Stimulated activated CD8-positive, alpha-beta memory T cell treated with anti-CD3 and anti-CD28 coated beads, Interleukin-15, amount 100 ng/mL, for 4 hours (primary cell): ENCODE measurements at regions not wholly inside any gene's neighbourhood (a gene's known extent, or its start where the extent isn't known, plus 50 kb on each side); places are given as distances from the start of the nearest gene placed in this dataset.

ENCODE experiments used
- DNase-seq, 2 donors: peaks; one replicate each; pipeline ENCODE4 v3.0.0-alpha.2; 2020; ENCODE audit warnings: low read depth in 2 of 2

DNA sequence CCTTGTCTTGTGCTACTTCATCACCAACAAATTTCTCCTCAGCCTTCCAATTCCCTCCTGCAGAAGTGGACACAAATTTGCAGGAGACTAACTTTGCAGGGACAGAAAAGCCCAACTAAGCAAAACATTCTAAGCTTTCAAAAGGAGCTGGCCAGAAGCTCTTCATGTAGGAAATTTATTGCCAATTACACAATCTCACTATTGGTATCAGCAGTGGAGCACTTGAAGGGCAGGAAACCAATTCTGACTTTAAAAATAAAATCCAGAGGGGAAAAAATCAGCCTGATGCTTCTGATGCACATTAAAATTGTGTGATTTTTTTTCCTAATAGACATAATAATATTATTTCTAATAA lies 193.3 kb downstream of the LY86 start:
- no peak for DNase-seq

DNA sequence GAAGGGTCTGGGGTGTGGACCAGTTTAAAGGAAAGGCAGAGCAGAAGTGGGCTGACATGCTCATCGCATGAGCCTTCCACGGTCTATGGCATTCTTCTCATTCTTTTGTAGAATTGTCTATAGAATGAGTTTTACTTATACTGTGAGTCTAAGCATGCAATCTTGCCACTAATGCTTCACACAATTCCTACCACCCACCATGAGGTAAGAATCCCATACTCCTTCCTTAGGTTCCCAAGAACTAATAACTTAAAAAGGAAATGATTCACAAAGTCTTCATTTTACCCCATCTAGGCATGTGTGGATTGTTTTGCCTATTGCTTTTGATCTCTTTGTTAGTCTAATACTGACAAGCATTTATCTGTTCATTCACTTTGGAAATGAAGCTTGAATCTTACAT lies 195.2 kb downstream of the LY86 start:
- DNase-seq, result no peak

DNA sequence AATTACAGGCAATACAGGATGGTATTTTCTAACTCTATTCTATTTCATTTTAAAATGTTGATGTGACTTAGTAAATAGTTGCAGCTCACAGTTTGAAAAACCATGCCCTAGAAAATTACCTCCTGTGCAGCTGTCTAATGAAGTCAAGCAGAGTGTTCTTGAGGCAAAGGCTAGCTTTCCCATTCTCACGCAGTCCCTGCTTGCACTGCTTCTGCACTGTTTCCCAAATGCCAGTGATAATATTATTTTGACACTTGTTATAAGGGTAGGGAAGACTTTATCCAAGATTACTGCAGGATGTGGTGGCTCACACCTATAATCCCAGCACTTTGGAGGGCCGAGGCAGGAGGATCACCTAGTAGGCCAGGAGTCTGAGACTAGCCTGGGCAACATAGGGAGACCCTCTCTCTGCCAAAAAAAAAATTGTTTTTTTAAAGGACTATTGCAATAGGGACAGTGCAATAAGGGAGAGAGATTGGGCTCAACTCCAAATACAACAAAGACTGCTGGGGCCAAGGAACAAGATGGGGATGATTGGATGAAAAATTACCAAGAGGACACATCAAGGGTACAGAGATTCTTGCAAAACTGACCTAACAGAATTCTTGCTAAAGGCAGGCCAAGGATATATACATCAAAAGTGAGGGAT lies 196.1 kb downstream of the LY86 start:
- no peak for DNase-seq

DNA sequence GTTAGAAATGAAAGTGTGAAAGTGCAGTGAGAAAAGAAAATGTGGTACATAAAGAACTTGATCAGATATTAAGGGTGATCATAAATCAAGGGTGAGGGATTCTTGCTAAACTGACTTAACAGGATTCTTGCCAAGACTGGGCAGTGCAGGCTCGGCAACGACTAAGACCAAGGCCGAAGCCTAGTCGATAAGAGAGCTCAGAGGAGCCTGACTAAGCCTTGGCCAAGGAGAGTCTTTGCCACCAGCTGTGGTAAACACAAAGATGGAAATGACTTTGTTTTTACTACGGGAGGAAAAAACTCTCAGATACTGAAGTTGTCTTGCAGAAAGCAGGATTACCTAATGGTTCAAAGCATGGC lies 196.6 kb downstream of the LY86 start:
- no peak for DNase-seq

DNA sequence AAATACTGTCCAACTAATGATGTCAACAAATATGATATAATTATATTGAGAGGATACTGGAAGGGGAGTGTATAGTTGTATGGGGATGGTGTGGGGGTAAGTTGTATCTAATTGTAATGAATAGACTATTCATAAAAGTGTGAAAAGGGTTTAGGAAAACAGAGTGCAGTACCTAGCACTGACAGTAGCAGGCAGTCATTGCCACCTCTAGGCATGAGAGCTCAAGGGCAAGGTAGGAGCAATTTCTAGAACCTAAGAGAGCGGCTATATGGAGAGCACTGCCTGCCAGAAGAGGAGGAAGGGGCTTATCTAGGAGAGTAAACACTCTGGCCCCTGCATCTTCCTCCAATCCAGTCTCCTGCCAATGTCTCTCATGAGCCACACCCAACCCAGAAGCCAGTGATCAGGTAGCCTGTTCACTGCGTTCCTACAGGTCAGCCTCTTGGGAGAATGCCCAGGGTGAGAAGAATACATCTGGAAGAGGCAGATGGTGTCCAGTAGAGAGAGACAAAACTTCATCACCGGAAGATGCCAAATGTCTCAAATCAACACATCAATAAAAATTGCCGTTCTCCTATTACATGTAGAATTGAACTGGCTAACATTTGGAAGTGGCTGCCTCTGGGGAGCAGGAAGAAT lies 200.0 kb downstream of the LY86 start:
- DNase-seq, result no peak

DNA sequence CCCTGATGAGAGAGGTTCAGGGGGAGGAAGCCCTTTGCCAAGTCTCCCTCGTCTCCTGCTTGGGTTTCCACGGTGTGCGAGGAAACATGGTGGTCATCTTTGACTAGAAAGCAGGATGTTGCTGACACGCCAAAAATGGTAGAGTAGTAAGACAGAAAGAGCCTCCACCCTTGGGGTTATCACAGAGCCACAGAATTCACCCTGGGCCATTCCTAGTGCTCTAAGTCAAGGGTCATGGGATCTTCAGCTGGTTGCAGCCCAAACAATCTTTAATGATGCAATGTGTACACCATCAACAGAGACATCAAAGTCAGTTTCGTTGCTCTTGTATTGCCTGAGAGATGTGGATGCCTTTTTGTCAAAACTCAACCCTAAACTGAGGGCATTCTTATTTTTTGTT lies 201.9 kb downstream of the LY86 start:
- no peak for DNase-seq

DNA sequence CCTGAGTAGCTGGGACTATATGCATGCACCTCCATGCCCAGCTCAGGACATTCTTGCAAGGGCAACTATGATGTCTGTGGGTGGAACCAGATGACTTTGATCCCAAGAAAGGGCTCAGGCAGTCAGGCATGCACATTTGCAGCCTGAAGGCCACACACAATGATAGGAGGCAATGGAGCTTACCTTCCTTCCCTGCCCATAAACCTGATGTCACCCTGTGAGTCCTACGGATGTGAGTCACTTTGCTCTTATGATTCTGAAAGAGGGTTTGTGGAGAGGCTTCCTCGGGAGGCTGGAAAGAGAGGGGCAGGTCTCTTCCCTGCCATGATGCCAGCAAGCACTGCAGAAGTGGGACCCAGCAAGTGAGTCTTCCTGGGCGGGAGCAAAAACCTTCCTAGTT lies 202.4 kb downstream of the LY86 start:
- DNase-seq, result no peak

DNA sequence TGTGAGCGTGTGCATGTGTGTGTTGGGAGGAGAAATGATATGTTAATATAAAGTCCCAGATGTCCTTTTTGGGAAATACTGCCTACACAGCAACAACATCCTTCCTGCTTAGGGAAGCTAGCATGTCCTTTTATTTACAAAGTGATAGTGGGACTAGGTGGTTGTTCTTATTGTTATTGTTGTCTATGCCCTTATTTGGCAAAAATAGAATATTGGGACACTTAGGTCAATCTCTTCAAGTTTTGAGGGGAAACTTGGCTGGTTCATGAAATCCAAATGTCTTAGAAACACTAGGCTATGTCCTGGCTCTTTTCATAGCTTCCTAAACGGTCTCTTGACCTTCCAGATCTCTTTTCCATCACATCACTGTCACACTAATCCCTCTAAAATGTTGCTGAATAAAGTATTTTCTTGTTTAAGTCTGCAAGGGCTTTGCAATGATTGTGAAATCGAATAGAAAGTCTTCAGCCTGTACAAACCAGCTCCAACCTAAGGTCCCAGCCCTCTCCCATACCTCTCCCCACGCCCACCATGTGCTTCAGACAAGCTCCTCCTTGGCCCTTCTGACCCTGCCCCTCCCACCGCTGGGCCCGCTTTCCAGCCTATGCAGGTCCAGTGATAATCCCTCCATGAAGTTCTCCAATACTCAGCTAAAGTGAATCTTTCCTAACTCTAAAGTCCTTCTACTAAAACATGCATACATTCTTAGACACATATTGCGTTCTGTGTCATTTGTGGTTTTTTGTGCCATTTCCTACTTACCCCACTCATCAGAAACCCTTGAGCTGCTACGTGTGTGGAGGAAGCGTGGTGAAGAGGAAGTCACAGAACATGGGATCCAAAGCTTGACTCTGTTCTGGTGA lies 205.1 kb downstream of the LY86 start:
- no peak for DNase-seq

DNA sequence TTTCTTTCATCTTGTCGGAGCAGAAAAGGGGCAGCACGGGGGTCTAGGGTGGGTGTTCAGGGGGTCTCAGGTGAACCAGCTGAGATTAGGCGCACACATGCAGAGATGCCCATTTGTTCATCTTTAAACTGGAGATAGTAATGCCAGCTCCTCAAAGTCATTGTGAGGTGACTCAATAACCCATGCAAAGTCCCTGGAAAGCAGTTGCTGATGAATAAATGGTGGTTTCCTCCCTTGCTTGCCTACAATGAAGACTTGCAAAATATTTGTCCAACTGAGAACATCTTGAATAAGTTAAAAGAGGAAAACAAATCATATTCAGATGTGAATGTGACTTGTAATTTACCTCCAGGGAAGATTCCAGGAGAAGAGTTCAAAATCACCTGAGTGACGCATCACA lies 206.9 kb downstream of the LY86 start:
- DNase-seq, result no peak

DNA sequence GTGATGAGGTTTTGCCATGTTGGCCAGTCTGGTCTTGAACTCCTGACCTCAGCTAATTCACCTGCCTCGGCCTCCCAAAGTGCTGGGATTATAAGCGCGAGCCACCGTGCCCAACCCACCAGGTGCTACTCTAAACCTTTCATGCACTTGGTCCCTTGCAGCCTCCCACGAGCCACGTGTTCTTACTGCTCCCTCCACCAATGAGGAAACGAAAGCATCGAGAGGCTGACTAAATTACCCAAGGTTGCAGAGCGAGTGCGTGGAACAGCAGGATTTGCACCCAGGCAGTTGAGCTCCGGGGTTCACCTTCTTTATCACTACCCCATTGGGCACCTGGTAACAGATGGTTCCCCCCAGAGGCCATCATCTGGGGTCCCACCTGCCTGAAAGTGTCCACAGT lies 208.3 kb downstream of the LY86 start:
- no peak for DNase-seq

DNA sequence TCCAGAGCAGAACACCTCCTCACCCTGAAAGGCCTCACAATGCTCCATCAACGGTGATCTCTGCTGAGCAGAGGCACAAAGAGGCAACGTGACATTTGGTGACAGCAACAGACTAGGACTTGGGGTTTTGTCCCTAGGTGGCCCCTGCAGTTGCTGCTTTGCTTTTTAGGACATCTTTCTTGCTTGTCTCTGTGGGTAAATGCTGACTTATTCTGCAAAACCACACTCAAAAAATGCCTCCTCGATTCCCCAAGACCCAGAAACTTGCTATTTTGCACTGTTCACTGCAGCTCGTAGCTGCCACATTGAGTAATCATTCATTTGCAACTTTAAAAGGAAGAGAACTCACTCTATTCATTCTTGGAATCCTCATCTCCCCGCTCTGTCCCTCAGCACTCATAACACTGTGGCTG lies 209.9 kb downstream of the LY86 start:
- no peak for DNase-seq

DNA sequence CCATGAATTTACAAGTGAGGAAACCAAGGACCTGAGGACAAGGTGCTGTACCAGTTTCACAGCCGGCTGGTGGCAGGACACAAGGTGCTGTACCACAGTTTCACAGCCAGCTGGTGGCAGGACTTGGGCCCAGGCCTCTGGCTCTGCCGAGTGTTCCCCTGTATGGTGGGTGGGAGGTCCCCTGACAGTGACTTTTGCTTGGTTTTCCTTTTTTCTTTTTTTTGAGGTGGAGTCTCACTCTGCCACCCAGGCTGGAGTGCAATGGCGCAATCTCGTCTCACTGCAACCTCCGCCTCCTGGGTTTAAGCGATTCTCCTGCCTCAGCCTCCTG lies 212.4 kb downstream of the LY86 start:
- DNase-seq, result no peak

DNA sequence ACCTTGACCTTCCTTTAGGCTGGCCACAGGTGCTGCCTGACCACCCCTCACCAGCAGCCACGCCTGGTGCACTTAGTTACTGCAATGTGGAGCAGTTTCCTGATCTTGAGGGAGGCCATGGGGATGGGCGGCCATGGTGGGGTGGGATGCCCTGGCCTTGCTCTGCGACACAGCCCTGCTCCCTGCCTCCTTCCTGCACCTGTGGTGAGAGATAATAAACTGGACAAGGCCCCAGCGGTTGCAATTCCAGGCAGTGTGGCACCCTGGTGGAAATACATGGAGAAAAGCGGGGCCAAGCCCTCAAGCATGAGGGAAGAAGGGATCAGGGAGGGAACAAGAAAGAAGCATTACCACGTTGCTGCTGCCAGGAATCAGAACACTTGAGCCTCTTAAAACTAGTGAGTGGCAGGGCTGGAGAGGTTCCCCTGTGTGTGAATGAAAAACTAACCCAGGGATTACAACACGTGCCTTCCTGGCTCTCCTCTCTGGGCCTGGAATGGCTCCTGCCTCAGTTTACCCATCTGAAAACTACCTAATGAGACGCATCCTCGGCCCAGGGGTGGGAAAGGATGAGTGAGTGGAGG lies 213.2 kb downstream of the LY86 start:
- no peak for DNase-seq

DNA sequence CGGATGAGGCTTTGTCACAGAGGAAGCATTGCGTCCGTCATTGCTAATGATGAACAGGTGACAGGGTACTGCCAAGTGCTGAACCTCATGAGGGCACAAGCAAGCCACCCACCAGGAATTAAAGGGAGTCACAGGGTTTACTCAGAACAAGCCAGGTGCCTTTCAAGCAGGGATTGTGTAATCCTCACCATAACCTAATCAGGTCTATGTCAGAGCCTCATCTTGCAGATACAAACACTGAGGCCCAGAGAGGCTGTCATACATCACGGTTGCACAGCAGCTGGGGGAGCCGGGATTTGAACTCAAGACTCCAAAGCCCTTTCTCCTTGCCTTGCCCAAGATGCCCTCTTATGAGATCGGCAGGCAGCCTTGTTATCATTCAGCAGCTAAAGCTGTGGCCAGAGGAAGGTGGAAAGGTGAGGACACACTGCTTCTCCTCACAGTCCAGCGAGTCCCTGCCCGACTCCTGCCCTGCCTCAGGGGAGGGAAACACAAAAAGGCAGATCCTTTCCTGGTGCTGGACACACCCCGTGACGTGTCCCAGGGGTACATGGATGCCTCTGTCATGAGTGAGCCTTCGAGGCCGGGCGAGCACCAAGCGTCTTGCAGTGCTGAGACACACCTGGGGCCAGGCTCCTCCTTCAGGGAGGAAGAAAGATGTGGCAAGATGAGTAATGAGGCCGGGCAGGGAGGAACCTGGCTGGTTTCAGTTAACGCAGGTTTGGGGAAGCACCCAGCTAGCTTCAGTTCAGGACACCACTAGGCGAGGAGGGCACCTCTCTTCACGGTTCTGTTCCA lies 214.9 kb downstream of the LY86 start:
- DNase-seq, result no peak

DNA sequence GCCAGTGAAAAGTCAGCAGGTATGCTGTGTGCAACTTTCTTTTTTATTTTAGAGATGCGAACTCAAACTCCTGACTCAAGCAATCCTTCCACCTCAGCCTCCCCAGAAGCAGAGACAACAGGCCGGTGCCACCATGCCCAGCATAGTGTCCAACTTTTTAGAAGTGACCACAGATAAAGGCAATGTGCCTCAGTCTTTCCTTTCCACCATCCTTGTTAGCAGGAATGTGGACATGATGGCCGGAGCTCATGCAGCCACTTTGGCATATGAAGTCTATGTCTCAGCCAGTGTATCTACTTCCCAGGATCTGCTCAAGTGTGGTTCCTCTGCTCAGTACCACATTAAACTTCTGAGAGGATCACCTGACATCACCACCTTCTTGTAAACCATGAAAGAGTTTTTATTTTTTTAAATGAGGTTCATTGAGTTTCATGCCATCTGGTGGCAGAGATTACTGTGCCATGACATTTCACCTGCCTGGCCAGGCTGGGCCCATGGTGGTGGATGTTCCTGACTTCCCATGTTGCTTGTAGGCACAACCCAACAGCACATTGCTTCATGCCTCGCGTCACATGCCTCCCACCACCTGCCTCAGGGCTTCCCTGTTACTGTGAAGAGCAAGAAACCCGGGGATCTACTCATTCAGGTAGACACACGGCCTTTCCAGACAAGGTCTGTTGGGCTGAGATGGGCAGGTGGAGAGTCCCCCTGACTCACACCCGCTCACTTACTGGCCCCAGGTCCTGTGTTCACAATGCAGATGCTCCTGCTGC lies 216.5 kb downstream of the LY86 start:
- no peak for DNase-seq

DNA sequence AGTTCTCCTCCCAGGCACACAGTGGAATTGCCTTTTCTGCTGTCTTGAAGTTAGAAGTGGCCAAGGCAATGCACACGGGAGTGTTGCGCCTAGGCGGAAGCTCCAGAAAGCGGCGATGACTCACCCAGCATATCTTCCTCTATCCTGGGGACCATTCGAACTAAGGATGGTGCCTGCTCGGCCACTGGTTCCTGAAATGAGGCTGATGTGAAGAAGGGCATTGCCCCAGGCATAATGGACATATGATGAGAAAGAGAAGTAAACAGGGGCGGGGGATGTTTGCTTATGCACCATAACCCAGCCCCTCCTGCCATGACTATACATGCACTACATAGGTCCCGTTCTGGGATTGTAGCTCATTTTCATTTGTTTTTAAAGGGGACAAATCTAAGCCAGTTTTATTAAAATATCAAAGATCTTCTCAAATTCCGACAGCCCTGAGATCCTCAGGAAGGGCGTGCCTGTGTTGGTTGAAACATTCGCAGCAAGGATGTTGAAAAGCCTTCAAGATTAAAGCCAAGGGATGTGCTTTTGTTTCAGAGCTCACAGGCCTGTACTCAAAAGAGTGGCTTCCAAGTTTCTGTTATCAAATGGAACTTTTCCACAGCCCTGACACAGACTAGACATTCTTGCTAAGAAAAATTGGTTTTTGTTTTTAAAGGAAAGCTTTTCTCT lies 218.5 kb downstream of the LY86 start:
- DNase-seq, result no peak

DNA sequence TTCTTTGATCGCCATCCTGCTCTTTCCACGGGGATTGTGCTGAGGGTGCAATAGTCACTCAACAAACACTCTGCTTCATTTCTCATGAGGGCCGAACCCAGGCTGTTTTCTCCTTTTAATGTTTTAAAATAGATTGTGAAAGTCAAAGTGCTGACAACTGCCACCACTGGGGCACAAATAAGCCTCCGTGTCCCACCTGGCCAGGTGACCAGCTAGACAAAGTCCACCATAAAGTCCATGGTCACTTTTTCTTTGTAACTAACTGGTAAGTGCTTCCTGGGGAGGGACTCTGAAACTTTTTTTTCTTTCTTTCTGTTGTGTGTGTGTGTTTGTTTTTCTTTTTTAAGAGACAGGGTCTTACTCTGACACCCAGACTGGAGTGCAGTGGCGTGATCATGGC lies 219.8 kb downstream of the LY86 start:
- DNase-seq, result no peak

DNA sequence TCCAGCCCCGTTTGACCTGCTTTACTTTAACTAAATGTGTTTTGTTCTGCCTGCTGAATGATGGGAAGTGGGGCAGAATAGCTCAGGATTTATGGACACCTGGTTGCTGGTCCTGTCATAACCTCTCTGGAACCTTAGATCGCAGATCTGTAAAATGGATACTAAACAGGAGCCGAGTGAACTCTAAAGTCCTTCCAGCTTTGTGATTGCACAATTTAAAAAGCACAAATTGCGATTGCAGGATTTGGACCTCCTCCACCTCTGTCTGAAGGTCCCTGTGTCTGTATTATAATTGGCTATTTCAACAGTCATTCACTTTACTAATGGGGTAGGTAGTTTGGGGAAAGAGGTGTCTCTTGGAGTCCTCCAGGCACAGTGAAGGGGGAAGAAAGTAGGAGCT lies 220.4 kb downstream of the LY86 start:
- no peak for DNase-seq

DNA sequence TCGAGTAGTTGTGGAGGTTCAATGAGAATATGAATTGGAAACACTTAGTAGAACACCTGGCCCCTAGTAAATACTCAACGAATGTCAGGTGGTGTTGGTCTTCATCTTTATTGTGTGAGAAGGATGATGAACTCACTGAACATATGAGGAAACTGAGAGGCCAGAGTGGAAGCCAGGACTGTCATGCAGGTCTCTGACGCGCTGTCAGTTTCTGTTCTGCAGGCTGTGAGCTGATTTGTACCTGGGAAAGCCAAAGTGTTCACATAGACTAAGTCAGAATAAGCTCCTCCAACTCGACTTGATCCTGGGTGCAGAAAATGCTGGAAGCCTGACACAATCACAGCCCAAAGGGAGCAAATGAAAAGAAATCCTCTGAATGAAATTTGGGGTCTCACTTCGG lies 222.2 kb downstream of the LY86 start:
- no peak for DNase-seq

DNA sequence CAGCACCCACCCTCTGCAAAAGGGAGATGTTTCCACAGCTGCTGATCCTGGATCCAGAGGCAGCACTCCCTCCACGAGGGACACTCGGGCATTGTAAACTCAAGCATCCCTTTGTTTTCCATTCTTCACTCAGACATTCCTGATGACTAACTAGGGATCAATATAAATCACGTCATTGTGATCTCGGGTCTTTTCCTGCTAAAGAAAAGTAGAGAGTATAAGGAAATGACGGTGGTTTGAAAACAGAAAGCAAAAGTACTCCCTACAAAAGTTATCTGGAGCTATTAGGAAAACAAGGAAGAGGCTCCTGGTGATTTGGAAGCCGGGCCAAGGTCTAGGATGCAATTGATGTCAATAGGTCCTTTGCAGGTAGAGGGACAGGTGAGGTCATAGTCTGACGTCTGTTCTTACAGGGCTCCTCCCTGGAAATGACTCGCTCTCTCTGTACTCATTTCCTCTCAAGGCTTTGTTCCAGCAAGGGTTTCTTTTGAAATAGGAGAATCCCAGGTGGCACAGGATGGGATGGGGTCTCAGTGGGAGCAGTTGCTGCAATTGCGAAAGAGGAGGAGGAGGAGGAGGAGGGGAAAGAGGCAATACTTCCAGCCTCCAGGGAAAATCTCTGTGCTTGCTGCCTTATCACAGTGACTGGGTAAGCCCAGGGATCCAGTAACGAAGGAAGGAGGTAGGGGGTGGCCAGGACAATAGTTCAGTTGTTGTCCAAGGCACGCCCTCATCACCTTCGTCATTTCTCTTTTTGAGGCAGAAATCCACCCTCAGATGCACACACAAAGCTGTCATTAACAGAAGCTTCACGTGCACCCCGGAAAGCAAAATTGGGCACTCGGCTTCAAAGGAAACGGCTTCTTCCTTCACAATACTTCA lies 222.8 kb downstream of the LY86 start:
- no peak for DNase-seq
